ENCODE measurements at regions not wholly inside any gene's neighbourhood (a gene's known extent, or its start where the extent isn't known, plus 50 kb on each side); places are given as distances from the start of the nearest gene placed in this dataset.

DNA sequence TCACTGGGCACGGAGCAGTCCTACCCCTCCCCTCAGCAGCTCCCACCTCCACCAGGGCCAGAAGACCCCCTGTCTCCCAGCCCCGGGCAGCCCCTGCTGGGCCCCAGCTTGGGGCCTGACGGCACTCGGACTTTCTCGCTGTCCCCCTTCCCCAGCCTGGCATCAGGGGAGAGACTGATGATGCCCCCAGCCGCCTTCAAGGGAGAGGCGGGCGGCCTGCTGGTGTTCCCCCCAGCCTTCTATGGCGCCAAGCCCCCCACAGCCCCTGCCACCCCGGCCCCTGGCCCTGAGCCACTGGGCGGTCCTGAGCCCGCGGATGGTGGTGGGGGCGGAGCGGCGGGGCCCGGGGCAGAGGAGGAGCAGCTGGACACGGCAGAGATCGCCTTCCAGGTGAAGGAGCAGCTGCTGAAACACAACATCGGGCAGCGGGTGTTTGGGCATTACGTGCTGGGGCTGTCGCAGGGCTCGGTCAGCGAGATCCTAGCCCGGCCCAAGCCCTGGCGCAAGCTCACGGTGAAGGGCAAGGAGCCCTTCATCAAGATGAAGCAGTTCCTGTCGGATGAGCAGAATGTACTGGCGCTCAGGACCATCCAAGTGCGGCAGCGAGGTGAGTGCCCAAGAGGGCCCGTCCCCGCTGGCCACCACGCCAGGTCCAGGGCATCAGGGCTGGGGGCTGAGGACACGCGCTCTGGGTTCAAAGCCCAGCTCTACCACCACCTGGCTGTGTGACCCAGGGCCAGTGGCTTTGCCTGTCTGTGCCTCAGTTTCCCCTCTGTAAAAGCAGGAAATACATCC lies 58.6 kb downstream of the PHETA1 start:
- DNase-seq, result no peak

DNA sequence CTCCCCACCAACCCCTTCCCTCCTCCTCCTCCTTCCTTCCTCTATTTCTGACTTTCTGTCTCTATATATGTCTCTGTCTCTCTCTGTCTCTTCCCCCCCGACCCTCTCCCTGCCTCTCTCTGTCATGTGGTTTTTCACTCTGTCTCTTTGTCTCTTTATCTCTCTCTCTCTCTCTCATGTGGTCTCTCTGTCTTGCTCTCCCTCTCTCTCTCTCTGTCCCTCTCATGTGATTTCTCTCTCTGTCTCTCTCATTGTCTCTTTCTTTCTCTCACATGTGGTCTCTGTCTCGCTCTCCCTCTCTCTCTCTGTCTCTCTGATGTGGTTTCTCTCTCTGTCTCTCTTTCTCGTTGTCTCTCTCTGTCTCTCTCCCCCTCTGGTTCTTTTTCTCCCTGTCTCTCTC lies 59.3 kb downstream of the PHETA1 start:
- peak; percentile 18 for DNase-seq

DNA sequence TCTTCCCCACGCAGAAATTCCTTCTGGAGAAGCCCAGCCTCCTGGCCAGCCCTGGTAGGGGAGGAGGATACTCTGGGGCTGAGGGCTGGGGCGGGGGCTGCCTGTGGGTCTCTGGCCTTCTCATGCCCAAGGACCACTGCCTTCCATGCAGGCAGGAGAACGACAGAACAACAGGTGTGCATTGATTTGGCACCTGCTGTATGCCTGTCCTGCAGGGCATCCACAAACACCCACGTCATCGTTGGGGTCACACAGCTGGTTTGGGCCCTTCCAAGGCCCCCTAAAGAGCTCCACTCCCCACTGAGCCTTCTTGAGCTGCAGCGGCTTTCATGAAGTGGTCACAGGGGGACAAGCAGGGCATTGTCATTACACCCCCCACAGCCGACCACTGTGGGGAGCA lies 60.4 kb downstream of the PHETA1 start:
- DNase-seq, result no peak

DNA sequence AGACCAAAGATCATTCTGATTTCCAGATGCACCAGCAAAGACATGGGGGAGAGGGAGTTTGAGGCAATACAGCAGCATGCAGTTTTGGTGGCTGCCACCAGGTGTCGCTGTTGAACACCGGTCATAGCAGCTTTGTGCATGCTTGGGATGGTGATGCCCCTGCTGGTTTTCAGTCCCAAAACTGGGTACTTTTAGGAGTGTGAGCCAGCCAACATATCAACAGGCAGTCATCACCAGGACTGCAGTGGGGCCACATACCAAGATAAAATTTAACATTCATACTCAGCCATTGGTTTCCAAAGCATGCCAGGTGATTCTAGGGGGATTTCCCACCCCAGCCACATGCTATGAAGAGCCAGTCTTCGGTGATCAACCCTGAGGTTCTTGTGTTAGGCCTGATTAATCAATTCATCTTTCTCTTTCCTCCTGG lies 64.2 kb downstream of the PHETA1 start:
- DNase-seq, result peak; percentile 61

DNA sequence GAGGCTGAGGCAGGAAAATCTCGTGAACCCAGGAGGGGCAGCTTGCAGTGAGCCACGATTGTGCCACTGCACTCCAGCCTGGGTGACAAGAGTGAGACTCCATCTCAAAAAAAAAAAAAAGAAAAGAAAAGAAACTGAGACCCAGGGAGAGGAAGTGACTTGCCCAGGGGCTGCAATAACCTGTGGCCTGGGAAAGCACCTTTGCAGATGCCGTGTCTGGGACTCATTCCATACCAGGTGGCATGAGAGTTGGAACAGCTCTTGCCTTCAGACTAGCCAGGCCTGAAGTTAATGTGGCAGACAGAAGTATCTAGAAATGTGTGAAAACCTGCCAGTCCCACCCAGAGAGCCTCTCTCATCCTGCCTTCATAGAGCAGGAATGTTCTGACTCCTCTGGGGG lies 65.4 kb downstream of the PHETA1 start:
- no peak for DNase-seq

DNA sequence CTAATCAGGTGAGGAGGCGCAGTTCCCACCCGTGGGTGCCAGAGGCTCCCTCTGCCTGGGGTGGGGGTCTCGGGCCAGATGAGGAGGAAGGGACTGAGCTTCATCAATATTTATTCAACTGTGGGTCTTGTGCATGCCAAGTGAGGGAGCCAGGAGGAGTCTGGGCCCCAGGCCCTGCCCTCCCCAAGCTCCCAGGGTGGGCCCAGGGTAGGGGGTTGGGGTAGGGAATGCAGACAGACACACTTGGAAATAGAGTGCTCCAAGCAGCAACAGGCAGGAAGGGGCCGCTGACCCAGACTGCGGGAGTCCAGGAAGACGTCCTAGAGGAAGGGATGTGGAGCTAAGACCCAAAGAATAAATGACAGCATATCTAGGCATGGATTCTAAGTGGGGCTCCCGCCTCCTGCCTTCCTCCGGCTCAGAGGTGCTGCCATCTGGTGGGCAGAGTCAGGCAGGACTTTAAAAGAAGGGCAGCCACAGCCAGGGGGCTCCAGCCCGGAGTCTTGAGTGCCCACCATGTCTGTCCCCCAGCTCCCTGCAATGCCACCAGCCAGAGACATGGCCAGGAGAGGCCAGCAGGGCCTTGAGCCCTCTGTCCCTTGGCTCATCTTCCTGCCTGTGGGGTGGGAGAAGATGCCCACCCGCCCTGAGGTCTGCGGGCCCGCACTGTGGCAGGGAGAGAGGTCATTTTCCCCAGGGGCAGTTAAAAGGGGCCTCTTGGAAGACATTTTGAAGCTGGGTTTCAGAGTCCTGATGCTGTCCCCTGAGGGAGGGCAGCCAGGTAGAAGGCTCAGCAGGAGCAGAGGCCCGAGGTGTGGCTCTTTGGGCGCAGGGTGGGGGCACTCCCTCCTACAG lies 70.1 kb downstream of the PHETA1 start:
- peak; percentile 82 for DNase-seq

DNA sequence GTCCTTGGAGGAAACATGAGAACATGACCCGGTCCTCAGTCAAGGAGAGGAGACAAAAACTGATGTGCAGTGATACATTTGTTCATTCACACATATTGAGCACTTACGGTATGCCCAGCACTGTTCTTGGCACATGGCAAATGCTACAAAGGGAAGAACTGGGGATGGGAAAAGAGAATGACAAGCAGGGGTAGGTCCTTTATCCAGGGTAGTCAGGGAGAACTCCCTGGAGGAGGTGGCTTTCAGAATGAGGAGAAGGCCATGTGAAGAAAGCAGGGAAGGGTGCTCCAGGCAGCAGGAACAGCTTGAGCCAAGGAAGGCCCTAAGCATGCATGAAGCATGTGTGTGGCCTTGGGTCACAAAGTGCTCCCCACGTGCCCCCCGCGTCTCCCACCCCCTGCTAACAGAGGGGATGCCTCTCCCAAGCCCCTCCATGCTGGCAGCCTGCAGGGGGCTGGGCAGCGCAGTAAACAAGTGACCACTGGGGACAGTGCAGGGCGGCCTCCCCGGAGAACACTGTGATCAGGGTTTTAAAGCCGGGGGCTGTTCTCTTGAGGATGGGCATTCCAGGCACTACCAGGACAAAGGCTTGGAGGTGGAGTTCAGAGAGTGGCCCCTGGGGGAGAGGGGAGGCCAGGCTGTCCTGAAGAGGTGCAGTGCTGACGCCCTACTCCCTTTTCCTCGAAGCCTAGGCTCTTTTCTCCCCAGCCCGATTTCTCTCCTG lies 71.0 kb downstream of the PHETA1 start:
- no peak for DNase-seq

DNA sequence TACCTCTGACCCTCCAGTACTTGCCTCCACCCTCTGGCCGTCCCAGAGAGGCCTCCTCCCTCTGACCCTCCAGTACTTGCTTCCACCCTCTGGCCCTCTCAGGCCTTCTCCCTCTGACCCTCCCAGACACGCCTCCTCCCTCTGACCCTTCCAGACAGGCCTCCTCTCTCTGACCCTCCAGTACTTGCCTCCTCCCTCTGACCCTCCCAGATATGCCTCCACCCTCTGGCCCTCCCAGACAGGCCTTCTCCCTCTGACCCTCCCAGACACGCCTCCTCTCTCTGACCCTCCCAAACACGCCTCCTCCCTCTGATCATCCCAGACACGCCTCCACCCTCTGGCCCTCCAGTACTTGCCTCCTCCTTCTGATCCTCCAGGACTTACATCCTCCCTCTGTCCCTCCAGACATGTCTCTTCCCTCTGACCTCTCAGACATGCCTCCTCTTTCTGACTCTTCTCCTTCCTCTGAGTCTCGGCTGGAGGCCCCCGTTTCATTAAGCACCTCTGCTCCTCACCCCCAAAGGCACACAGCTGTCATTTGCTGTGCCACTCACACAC lies 71.9 kb downstream of the PHETA1 start:
- DNase-seq, result no peak

DNA sequence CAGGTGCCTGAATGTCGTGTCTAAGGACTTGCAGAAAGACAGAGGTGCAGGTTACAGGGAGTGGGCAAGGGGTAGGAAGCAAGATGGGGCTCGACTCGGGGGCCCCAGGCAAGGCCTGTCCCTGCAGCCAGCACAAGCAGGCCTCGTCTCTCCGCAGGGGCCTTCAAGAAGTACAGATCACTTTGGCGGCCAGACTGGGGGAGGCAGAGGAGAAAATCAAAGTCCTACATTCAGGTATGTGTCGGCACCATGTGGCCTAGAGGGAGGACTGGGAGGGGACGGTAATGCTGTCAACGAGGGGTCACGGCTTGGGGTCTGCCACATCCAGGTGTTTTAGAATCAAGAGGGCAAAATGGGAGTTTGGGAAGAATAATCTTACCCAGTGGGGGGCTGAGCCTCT lies 73.7 kb downstream of the PHETA1 start:
- no peak for DNase-seq

DNA sequence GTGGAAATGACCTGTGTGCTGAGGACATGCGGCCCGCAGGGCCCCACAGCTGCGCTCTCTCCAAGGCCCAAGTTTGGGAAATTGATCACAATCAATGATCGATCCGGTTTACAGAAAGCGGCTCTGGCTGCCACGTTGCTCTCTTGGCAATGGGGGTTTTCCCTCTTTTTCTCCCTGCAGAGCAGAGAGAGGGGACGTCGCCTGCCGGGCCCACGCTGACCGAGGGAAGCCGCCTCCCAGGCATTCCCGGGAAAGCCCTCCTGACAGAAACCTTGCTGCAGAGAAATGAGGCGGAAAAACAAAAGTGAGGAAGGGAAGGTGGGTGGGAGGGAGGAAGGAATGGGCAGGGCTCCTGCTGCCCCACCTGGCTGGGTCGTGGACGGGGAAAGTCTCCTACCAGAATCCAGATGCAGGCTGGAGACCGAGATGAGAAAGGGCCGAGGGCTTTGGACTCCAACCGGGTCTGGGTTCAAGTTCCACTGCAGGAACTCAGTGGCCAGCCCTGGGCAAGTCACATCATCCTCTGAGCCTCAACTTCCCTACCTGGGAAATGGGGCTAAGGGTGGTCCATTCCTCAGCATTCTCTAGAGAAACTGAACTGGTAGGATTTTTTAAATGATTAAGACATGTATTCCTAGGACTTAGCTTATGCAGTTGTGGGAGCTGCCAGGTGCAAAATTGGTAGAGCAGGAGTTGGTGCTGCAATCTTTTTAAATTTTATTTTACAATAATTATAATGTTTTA lies 75.5 kb downstream of the PHETA1 start:
- no peak for DNase-seq

DNA sequence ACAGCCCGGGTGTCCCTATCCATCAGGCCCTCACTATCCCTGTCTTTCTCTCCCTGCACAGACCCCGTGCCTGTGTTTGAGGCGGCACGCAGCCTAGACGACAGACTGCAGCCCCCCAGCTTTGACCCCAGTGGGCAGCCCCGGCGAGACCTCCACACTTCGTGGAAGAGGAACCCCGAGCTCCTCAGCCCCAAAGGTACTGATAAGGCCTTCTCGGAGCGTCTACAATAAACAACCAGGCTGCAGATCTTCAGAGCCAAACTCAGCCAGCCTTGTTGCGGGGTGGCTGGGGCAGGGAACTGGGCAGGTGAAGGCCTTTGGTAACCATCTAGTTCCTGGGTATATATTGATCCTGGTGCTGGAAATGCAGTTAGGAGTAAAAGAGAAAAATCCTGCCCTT lies 77.5 kb downstream of the PHETA1 start:
- DNase-seq, result no peak

DNA sequence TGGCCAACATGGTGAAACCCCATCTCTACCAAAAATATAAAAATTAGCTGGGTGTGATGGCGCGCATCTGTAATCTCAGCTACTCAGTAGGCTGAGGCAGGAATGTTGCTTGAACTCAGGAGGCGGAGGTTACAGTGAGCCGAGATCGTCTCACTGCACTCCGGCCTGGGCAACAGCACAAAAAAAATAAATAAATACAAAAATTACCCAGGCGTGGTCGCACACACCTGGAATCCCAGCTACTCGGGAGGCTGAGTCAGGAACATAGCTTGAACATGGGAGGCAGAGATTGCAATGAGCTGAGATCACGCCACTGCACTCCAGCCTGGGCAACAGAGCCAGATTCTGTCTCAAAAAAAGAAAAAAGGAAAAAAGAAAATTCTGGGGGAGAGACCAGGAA lies 80.1 kb downstream of the PHETA1 start:
- DNase-seq, result no peak

DNA sequence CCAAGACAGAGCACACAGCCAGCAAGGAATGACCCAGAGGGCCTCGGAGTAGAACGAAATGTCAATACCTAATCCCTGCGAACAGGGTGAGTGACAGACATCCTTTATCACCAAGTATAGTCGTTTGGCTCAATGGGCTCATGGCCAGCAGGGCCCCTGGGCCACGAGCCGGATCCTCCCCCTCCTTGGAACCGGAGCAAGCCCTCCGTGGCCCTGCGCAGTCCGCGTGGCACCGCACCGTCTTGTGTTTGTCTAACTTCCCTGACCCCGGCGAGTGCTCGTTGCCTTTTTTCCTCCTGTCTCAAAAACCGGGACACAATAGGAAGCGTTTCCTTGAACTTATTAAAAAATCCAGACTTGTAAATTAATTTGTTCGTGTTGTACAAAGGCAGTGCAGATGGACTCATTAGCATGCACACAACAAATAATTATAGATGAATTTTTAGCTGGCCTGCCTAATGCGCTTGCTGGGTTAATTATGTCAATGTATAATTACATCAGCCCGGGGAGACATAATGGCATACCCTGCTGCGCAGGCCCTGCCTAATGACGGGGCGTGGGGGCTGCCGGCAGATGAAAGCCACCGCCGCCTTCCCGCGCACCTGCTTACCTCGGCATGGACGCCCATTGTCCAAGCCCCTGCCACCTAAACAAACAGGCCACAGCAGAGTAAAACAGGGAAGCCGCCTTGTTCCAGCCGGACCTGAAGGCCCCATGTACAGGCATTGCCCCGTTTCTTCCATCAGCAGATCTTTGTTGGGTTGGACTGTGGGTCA lies 81.6 kb downstream of the PHETA1 start:
- no peak for DNase-seq

DNA sequence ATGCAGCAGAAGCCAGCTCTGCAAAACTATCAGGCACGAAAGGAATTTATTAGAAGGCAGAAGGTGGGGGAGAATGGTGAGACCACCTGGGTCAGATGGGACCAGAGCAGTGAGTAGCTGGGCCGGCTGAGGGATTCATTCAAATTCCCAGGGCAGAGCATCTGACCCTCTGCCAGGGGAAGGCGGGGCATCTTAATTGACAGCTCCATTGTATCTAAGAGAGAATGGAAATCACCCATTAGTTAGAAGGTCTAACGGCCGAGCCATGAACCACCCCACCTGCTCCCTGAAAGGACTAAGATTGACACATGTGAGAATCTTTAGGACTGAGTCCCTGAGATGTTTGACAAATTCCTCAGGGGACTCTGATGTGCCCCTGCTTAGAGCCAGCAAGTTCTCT lies 83.7 kb downstream of the PHETA1 start:
- DNase-seq, result no peak

DNA sequence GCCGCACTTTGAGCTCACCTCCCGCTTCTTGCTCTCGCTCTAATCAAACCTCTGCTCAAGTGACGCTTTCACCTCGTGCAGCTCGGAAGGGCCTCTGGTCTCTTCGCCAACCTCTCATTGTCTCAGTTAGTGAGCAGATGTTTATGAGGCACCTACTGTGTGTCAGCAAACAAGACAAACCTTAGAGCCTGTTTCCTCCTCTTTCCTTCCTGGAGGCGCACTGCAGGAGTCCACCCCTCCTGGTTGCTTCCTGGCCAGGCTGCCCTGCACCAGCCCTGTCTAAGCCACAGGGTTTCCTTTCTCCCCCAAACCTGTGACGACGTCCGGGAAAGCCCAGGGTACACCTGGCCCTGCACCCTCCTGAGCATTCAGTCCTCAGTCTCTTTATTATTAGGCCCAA lies 84.2 kb downstream of the PHETA1 start:
- DNase-seq, result no peak

DNA sequence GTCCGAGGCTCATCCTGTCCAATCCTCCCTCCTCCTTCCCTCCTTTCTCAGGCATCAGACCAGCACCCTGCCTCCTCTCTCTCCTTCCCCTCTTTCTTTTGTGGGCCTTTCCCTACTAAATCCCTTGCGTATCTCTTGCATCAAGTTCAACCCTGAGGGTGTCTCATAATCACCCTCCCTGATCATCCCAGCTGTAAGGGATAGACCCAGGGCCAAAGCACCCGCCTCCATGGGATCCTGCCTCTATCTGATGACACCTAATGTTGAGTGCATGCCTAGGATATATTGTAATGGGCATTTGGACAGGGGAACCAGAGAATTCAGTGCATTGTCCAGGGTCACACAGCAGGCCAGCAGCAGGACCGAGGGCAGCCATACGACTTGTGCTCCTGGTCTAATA lies 84.9 kb downstream of the PHETA1 start:
- DNase-seq, result no peak

DNA sequence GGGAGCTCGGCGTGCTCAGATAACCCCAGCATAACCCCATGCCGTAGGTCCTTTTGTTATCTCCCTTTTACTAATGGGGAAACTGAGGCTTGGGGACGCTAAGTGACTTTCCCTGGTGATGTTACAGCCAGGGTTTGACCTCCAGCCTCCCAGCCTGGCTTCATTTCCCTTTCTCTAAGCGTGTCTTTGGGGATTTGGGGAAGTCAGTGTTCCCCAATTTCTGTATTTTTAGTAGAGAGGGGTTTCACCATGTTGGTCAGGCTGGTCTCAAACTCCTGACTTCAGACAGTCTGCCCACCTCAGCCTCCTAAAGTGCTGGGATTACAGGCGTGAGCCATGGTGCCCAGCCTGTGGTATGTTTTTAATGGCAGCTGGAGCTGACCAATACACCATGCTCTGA lies 85.4 kb downstream of the PHETA1 start:
- no peak for DNase-seq

DNA sequence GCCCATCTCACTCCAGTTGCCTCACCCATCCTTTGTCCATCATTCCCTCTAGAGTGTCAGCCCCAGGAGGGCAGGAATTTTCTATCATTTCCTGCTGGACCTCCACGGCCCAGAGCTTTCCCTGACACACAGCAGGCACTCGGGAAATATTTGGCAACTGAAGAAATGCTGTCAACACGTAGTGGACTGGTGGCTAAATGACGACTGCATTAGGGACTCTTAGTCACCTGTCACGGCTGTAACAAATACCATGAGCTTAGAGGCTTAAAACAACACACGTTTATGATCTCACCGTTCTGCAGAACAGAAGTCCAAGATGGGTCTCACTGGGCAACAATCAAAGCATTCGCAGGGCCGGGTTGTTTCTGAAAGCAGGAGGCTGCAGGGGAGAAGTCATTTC lies 91.3 kb downstream of the PHETA1 start:
- DNase-seq, result no peak

DNA sequence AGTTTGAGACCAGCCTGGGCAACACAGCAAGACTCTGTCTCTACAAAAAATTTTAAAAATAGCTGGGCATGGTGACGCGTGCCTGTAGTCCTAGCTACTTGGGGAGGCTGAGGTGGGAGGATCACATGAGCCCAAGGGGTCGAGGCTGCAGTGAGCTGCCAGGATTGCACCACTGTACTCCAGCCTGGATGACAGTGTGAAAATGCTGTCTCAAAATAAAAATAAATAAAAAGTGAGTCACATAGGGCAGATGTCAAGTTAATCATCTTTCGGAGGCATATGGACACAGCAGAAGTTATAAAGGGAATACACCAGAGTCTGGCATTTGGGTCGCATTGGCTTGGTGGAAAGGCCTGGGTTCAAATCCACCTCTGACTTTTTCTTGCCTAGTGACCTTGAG lies 92.7 kb downstream of the PHETA1 start:
- no peak for DNase-seq

DNA sequence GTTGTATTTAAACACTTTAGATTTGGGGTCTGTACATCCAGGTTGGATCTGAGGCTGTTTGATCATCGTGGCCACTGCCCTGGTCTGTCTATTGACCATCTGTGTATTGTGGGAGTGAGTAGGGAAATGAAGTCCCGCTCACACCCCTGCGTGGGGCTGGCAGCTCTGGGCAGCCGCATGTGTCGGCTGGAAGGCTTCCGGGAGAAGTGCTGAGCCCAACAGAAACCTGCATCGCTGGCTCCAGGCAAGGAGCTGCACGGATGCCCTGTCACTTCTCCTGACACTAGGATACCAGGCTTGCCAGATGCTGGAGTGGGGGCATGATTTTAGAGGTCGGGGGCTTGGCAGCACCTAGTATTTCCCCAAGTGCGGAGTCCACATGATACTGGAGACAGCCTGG lies 93.6 kb downstream of the PHETA1 start:
- DNase-seq, result no peak

DNA sequence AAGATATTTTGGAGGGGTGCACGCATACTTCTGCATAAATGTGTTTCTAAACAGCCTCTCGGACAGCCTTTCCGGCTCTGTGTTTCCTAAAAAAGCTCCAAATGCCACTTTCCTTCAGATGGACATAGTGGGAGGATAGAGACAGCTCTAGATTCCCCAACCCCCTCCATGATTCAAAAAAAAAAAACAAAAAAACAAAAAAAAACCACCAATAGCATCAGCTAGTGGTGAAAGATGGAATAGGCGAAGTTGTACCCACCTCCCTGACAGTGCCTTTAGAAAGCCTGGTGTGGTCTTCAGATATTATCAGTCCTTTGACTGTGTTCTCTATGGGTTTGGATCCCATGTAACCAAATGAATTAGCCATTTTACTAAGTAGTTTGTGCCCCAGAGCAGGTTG lies 94.1 kb downstream of the PHETA1 start:
- DNase-seq, result peak; percentile 58
